Body of pancreas (tissue), 4 donors: ENCODE measurements at regions not wholly inside any gene's neighbourhood (a gene's known extent, or its start where the extent isn't known, plus 50 kb on each side); places are given as distances from the start of the nearest gene placed in this dataset.

Experiments used
- CTCF ChIP-seq, 7 experiments: fragments of 450-650 bp in 4 of 7; fragments of 200-600 bp in 3 of 7; sonication (generic) in 3 of 7; IDR thresholded peaks; one replicate each; pipeline ENCODE4 v1.5.1; 2016 to 2019; ENCODE audit warnings: antibody characterized with exemption in 7 of 7
- POLR2A ChIP-seq, 3 donors: fragments of 450-650 bp; IDR thresholded peaks; one replicate each; pipeline ENCODE4 v1.6.1; 2016; ENCODE audit warnings: antibody characterized with exemption in 3 of 3, mild to moderate bottlenecking in 2 of 3

- TF ChIP-seq POLR2A (IDR thresholded peaks at IDR 0.05) (no peak), CTCF (IDR thresholded peaks at IDR 0.05) (no peak)
Measured at GRCh38 chr7:33770576-33770975, 134.8 kb upstream of the BMPER start.
